Endothelial cell of umbilical vein (primary cell): ENCODE measurements at regions not wholly inside any gene's neighbourhood (a gene's known extent, or its start where the extent isn't known, plus 50 kb on each side); places are given as distances from the start of the nearest gene placed in this dataset.

Experiments used
- BruUV-seq: library from RNA; stranded (reverse); fragments of 400-500 nt; replicated peaks from 2 replicates; lab custom pipeline; 2021; lab: Mats Ljungman, UMichigan
- CTCF ChIA-PET: fragments of 300-600, 350-600 bp; sonication (Branson Sonifier 250); formaldehyde crosslinking; loops from one replicate; lab custom pipeline; 2021; ENCODE audit warnings: antibody characterized with exemption, inconsistent platforms; lab: Charles Lee
- POLR2A ChIA-PET: fragments of 300-600, 350-600 bp; sonication (Branson Sonifier 250); formaldehyde crosslinking; loops from one replicate; lab custom pipeline; 2021; ENCODE audit warnings: antibody characterized with exemption, inconsistent platforms; lab: Charles Lee
- DNase-seq: peaks from one replicate; pipeline ENCODE4 v3.0.0-alpha.2; 2011; ENCODE audit warnings: low read depth, low spot score
- FAIRE-seq: peaks from 2 replicates; lab custom pipeline; 2011; peaks lifted over from hg19 to GRCh38; lab: Jason Lieb, UNC
- H2AFZ ChIP-seq: 2 replicates; pipeline ENCODE4 v1.6.0; 2012; ENCODE audit warnings: low read depth, low read length, control low read depth, inconsistent platforms
- H3K27ac ChIP-seq: 2 replicates; pipeline ENCODE4 v1.5.1; 2011; ENCODE audit warnings: low read depth, mild to moderate bottlenecking, control low read depth, low read length, moderate library complexity; ENCODE audit not compliant: insufficient read depth
- H3K27me3 ChIP-seq, 2 experiments: 2 replicates each; pipeline versions ENCODE4 v1.6.0 to v1.6.1; 2011; ENCODE audit warnings: low read length in 2 of 2, mixed read lengths in 1 of 2; ENCODE audit not compliant: control insufficient read depth in 2 of 2, insufficient read depth in 2 of 2
- H3K36me3 ChIP-seq, 2 experiments: 2 replicates in 1 of 2; 3 replicates in 1 of 2; pipeline ENCODE4 v1.5.1; 2011; ENCODE audit warnings: low read length in 2 of 2, mild to moderate bottlenecking in 1 of 2, moderate library complexity in 1 of 2; ENCODE audit not compliant: control insufficient read depth in 2 of 2, insufficient read depth in 2 of 2; ENCODE audit errors: extremely low read depth in 1 of 2
- H3K4me1 ChIP-seq: 3 replicates; pipeline ENCODE4 v1.5.1; 2011; ENCODE audit warnings: mild to moderate bottlenecking, low read length; ENCODE audit not compliant: control insufficient read depth, insufficient read depth; ENCODE audit errors: extremely low read depth
- H3K4me2 ChIP-seq: 2 replicates; pipeline ENCODE4 v1.6.1; 2011; ENCODE audit warnings: low read length, control low read depth, mixed read lengths; ENCODE audit not compliant: insufficient read depth
- H3K4me3 ChIP-seq, 3 experiments: fragments of 200-600 bp in 1 of 3; sonication (generic), shearing (Covaris generic) in 1 of 3; replicated peaks in 1 of 3; 2 replicates each; pipeline ENCODE4 v1.5.1; 2011 to 2016; ENCODE audit warnings: control low read depth in 3 of 3, low read length in 3 of 3, mild to moderate bottlenecking in 2 of 3, inconsistent platforms in 1 of 3, low read depth in 1 of 3, moderate library complexity in 1 of 3; ENCODE audit not compliant: insufficient read depth in 1 of 3
- H3K79me2 ChIP-seq: 2 replicates; pipeline ENCODE4 v1.6.0; 2012; ENCODE audit warnings: low read length, inconsistent platforms; ENCODE audit not compliant: control insufficient read depth, insufficient read depth
- H3K9ac ChIP-seq: replicated peaks from 2 replicates; pipeline ENCODE3; 2011; ENCODE audit warnings: low read length, control low read depth; ENCODE audit not compliant: insufficient read depth; ENCODE audit errors: extremely low read depth
- H3K9me1 ChIP-seq: replicated peaks from 3 replicates; pipeline ENCODE4 v1.6.0; 2011; ENCODE audit warnings: mild to moderate bottlenecking, low read length; ENCODE audit not compliant: control insufficient read depth, insufficient read depth; ENCODE audit errors: extremely low read depth
- H3K9me3 ChIP-seq: replicated peaks from 2 replicates; pipeline ENCODE4 v1.5.1; 2012; ENCODE audit warnings: low read length, inconsistent platforms; ENCODE audit not compliant: control insufficient read depth, insufficient read depth
- H4K20me1 ChIP-seq: replicated peaks from 2 replicates; pipeline ENCODE3; 2011; ENCODE audit warnings: mild to moderate bottlenecking, low read length; ENCODE audit not compliant: control insufficient read depth, insufficient read depth; ENCODE audit errors: extremely low read depth
- EZH2 ChIP-seq: IDR thresholded peaks from 2 replicates; pipeline ENCODE4 v1.6.1; 2012; ENCODE audit warnings: borderline replicate concordance, low read depth, mild to moderate bottlenecking, moderate library complexity, low read length, inconsistent platforms; ENCODE audit not compliant: severe bottlenecking
- FOS ChIP-seq: IDR thresholded peaks from 2 replicates; pipeline ENCODE4 v1.6.1; 2011; ENCODE audit warnings: mild to moderate bottlenecking, low read length, moderate library complexity, borderline replicate concordance; ENCODE audit not compliant: insufficient read depth
- GATA2 ChIP-seq: IDR thresholded peaks from 2 replicates; pipeline ENCODE4 v1.7.0; 2011; ENCODE audit warnings: low read depth, mild to moderate bottlenecking, moderate library complexity, mixed read lengths, low read length; ENCODE audit not compliant: insufficient read length, insufficient read depth
- JUN ChIP-seq: IDR thresholded peaks from 2 replicates; pipeline ENCODE4 v1.6.1; 2011; ENCODE audit warnings: borderline replicate concordance, low read depth; ENCODE audit not compliant: insufficient read length, insufficient read depth
- MAX ChIP-seq: IDR thresholded peaks from 2 replicates; pipeline ENCODE4 v1.6.1; 2011; ENCODE audit not compliant: insufficient read depth, insufficient read length
- MYC ChIP-seq: IDR thresholded peaks from one replicate; pipeline ENCODE4 v1.6.1; 2011; ENCODE audit warnings: mild to moderate bottlenecking, low read depth, low read length
- POLR2A ChIP-seq: IDR thresholded peaks from 2 replicates; pipeline ENCODE4 v1.6.1; 2012; ENCODE audit warnings: low read depth, mild to moderate bottlenecking, control low read depth, low read length
- POLR2AphosphoS5 ChIP-seq: IDR thresholded peaks from 2 replicates; pipeline ENCODE4 v1.6.1; 2012; ENCODE audit warnings: low read depth, mild to moderate bottlenecking, control low read depth, low read length, moderate library complexity; ENCODE audit not compliant: insufficient read depth
- dilution Hi-C: fragments of 300-500 bp; cut with MboI; formaldehyde crosslinking; loops from one replicate; pipeline ENCODE4 v1.15.0; 2019; ENCODE audit warnings: low sequenced_read_pairs; ENCODE audit not compliant: extremely low pct_ligation_motif_present
- intact Hi-C: fragments of 100-400 bp; cut with micrococcal nuclease; formaldehyde crosslinking; loops from one replicate; pipeline ENCODE4 v1.10.0; 2022
- TF ChIP-seq, protein P1 (sequence below), 2 donors: IDR thresholded peaks; 1 replicate in 1 of 2; 2 replicates in 1 of 2; pipeline ENCODE4 v1.5.1; 2011; ENCODE audit warnings: low read length in 2 of 2, mild to moderate bottlenecking in 2 of 2, moderate library complexity in 2 of 2, control low read depth in 1 of 2, inconsistent platforms in 1 of 2, low read depth in 1 of 2; ENCODE audit not compliant: insufficient read depth in 1 of 2; ENCODE audit errors: extremely low read depth in 1 of 2

GRCh38 chr7:85586091-85586490 lies 399.2 kb upstream of the SEMA3D start:
- ChIA-PET POLR2A (no interaction called here), CTCF (no interaction called here)
- TF ChIP-seq POLR2AphosphoS5 (no peak), POLR2A (no peak)
- intact Hi-C loops (no loop called here), dilution Hi-C loops (no loop called here)
- Histone ChIP-seq H3K4me1 (no peaks in the 10 kb centered on the region), H4K20me1 (no peaks in the 10 kb centered on the region), H3K9ac (no peak overlapping the region), H3K4me3 (no peak overlapping the region), H3K27ac (no peak overlapping the region), H3K27me3 (no peaks in the 10 kb centered on the region), H3K36me3 (no peaks in the 10 kb centered on the region), H3K79me2 (no peaks in the 10 kb centered on the region), H3K9me3 (no peaks in the 10 kb centered on the region), H3K9me1 (no peaks in the 10 kb centered on the region), H2AFZ (no peak overlapping the region), H3K4me2 (no peak overlapping the region)
- FAIRE-seq (no peak), DNase-seq (no peak)
- no TSS peak for BruUV-seq

DNA sequence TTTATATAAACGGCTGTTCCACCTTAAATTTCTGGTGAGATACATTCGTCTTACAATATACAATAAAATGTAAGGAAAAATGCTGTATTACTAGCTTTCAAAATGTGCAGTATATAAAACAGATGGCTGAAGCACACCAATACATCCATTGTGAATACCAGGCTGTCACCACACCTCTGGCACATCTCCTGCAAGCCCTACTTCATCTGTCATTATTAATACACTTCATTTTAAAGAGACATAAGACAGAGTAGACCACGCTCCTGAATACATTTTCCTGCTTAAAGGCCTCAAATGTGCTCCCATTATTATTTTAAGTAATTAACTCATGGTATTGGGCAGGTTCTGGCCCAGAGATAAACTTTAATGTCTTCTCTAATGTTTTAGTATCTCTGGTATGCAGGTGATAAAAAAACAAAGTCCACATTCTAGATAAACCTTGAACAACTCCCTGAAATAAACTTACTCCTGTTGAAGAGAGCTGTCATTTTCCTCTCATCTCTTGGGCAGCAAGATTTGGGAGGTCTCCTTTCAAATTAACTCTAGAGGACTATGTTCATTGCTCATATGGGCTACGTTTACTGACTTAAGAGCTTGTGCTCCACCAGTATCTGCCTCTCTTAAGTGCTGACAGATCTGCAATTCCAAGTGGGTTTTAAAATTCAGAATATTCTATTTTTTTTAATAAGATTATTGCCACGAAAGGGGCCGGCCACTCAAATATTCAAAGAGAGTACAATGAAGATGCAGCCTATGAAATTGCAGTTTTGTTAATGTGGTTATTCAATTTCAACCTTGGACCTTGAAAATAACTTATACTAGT lies 396.5 kb upstream of the SEMA3D start:
- Histone ChIP-seq H3K4me1 (no peaks in the 10 kb centered on the region), H4K20me1 (no peaks in the 10 kb centered on the region), H3K9me1 (no peaks in the 10 kb centered on the region), H3K4me3 (no peak overlapping the region), H2AFZ (no peak overlapping the region), H3K27me3 (no peaks in the 10 kb centered on the region), H3K4me2 (no peak overlapping the region), H3K36me3 (no peaks in the 10 kb centered on the region), H3K9me3 (no peaks in the 10 kb centered on the region), H3K27ac (no peak overlapping the region), H3K79me2 (no peaks in the 10 kb centered on the region), H3K9ac (no peak overlapping the region)
- no peak for FAIRE-seq
- no peak for DNase-seq
- TF ChIP-seq POLR2A: no peak
- TF ChIP-seq GATA2: no peak
- no peak for TF ChIP-seq MYC
- TF ChIP-seq FOS: no peak
- no peak for TF ChIP-seq EZH2
- no peak for TF ChIP-seq JUN
- no peak for TF ChIP-seq MAX
- TF ChIP-seq POLR2AphosphoS5: no peak
- TF ChIP-seq, protein P1, sequence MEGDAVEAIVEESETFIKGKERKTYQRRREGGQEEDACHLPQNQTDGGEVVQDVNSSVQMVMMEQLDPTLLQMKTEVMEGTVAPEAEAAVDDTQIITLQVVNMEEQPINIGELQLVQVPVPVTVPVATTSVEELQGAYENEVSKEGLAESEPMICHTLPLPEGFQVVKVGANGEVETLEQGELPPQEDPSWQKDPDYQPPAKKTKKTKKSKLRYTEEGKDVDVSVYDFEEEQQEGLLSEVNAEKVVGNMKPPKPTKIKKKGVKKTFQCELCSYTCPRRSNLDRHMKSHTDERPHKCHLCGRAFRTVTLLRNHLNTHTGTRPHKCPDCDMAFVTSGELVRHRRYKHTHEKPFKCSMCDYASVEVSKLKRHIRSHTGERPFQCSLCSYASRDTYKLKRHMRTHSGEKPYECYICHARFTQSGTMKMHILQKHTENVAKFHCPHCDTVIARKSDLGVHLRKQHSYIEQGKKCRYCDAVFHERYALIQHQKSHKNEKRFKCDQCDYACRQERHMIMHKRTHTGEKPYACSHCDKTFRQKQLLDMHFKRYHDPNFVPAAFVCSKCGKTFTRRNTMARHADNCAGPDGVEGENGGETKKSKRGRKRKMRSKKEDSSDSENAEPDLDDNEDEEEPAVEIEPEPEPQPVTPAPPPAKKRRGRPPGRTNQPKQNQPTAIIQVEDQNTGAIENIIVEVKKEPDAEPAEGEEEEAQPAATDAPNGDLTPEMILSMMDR (IDR thresholded peaks at IDR 0.05; ENCODE audit: extremely low read depth in 1 of 2, insufficient read depth in 1 of 2, low read depth in 1 of 2, low read length in 2 of 2): no peak
- POLR2A ChIA-PET: no interaction called here
- dilution Hi-C loops (no loop called here), intact Hi-C loops (no loop called here)
- CTCF ChIA-PET: no interaction called here
- BruUV-seq: no TSS peak
